GM04503 (cell line): ENCODE measurements at regions not wholly inside any gene's neighbourhood (a gene's known extent, or its start where the extent isn't known, plus 50 kb on each side); places are given as distances from the start of the nearest gene placed in this dataset.
"Not testable (repeated sequence)": the region's sequence is repeated elsewhere in the genome, so short reads cannot be mapped to it uniquely, and the experiment has no call there.

ENCODE experiments used
- DNase-seq: peaks from one replicate; pipeline ENCODE4 v3.0.0-alpha.2; 2012; ENCODE audit warnings: low read depth

DNA sequence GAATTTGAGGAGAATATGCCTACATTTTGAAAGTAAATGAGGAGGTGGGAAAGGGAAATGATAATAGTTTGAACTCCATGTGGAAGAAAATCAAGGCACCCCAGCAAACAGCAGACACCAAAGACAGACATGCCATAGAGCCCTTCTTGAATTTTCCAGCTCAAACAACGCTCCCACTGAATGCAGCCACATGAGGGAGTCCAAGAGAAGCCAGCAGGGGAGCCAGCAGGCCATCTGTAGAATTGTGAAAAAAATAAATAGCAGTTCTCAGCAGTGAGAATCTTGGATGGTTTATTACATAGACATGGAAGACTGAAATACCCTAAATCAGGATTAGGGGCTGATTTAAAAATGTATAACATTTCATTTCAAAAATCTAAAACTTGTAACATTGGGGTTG, 1567.3 kb upstream of the LRRTM3 start:
- no peak for DNase-seq

DNA sequence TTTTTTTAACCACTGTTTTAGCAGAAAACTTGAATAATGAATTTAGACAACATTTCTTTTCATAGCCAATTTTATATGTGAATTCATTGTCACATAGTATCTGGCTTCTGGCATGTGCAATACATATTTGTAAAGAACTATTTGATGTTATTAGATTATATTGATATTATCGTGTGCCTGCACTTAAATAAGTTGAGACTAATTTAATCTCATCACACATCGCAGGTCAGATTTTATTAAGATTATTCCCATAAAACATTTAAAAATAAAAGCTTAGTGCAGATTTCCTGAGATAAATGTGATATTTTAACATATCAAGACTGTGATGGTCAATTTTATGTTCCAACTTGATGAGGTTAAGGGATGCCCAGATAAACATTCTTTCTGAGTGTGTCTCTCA, 1565.3 kb upstream of the LRRTM3 start:
- no peak for DNase-seq

DNA sequence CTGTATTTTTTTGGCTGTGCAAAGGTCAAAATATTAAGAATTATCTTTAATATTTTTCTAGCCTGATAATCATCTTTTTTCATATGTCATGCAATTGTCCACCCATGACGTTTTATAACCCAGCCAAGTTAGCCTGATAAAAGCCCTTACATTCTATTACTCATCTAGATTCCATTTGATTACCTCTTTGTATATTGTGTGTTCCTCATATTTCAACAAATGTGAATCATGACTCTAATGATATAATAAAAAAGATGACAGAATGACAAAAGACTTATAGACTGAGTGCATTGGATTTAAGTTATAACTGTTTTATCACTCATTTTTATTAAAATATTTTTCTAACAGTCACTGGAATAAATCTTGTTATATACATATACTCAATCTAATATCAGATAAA, 1560.0 kb upstream of the LRRTM3 start:
- DNase-seq: no peak

DNA sequence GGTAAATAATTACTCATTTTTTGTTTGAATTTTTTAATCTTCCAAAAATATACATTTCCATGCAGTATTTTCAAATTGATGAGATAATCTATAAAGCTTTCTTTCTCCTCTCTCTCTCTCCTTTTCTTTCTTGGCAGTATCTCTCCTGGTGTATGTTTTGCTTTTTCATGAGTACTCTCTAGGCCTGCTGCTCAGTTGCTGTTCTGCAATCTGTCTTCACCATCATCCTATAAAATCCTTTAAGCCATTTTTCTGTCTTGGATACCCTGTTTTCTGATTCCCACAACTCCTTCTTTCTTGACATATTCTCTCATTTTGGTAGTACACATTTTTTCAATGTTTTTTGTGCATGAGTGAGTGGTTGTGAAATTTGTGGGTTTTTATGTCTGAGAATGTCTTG, 1558.1 kb upstream of the LRRTM3 start:
- DNase-seq: no peak

DNA sequence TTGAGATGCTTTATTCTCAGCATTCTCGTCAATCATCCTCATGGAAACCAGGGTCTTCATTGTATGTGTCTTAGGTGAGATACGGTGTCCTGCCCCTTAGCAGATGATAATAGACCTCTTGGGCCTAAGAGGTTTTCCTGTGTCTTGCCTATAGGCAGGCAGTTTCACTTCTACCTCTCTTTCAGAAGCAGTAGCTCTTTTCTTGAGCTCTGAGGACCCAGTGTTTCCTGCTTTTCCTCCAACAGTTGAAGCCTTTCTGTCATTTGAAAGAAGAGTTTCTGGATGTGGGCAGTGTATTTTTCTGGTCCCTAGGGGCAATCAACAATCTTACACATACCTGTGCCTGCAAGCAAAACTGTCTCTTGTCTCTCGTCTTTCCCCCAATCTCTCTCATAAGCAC, 1550.3 kb upstream of the LRRTM3 start:
- no peak for DNase-seq

DNA sequence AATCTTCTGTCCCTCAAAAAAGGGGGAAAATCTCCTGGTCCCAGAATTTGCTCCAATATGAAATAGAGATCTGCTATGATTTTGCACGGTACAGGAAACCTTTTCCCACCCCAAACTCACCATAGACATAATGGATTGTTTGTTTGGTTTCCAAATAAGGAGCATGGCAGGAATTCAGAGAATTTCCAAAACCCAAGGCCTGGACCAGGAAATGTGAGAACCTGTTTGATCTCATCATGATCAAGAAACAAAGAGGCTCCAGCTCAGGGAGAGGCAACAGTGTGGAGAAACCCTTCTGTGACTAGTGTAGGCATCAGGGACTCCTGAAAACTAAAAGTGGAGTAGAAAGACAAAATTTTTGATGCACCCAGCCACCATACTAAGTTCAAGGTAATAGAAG, 1548.1 kb upstream of the LRRTM3 start:
- DNase-seq: no peak

DNA sequence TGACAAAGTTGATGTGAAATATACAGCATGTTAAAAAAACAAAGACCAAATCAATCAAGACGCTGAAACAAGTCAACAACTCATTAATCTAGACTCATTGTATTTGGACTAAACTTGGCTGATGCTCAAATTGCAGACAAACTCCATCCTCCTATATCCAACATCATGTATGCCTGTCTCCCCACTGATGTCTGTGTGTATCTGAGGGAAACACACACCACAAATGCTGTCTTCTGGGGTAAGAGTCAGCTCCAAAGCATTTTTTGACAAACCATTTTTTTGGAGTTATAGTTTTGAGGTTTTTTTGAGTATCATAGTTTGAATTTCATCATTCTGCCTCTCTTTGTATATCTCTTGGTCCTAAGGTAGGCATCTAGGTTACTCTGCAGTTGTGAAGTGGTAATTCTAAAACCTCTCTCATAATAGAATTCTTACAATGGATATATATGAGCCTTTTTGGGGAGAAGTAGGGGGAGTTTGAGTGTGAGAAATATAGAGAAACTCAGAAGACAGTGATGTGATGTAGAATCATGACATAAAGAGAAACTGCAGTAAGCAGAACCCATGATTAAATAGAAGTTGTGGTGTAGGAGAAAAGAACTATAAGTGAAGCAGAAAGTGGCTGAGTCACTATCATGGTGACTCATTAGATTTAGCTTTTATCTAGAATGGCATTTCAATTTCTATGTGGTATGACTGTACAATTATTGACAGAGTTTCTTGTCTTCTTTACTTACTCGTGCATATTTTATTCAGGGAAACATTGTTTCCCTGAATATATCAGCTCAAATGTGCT, 1531.1 kb upstream of the LRRTM3 start:
- no peak for DNase-seq

DNA sequence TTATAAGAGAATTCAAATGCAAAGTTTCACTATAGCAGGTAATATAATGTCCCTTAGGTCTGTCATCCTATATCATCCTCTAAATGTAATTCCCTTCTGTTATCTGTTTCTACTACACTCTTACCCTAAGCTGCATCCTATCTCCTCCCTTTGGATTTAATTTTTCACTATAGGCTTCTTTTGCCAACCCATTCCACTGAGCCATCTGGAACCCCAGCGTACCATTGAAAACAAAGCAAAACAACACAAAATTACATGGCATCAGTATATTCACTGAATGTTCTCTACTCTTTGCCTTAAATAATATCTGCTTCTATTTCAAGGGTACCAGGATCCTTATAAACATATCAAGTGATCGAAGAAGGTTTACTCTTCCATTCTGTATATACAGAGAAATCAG, 1530.2 kb upstream of the LRRTM3 start:
- DNase-seq: no peak

DNA sequence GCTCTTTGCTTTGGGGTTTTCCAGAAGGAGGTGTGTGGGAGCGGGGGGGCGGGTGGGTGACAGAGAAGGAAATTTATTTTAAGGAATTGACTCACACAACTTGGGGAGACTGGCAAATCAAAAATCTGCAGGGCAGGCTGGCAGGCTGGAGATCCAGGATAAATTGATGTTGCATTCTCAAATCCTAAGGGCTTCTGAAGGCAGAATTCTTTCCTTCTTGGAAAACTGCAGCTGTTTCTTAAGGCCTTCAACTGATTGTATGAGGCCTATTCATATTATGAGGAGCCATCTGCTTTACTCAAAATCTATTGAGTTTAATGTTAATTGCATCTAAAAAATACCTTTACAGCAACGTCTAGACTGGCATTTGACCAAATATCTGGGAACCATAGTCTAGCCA, 1528.8 kb upstream of the LRRTM3 start:
- no peak for DNase-seq

DNA sequence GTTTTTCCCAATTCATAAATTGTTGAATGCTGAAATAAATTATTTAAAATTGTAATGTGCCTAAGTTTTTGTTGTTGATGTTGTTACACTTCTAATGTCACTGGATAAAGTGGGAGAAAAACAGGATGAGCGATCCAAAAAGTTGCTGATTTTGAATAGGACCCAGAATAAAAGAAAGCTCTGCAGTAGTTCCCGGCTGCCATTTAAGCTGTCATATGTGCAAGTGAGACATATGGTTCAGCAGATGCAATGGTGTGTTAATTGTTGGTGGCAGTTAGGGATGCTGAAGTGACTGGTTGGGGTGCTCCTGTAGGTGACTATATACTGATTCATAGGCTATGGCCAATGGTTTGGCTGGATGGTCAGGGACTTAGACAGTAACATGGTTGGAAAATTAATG, 1517.4 kb upstream of the LRRTM3 start:
- DNase-seq: no peak

DNA sequence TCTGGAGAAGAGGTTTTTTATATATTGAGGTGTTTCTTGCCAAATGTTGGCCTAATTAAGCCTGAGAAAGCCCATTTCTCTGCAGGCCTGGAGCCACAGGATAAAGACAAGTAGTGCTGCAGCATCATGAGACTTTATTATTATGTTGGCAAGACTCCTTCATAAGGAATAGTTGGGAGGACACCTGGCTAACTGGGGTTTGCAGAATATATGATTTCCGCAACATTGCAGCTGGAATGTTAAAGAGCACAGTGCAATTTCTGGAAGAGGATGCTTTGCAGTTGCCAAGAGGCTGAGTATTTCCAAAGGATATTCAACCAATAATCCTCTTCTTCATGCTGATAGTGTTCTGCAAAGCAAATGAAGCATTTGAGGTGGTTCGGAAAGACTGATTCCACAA, 1512.8 kb upstream of the LRRTM3 start:
- no peak for DNase-seq

DNA sequence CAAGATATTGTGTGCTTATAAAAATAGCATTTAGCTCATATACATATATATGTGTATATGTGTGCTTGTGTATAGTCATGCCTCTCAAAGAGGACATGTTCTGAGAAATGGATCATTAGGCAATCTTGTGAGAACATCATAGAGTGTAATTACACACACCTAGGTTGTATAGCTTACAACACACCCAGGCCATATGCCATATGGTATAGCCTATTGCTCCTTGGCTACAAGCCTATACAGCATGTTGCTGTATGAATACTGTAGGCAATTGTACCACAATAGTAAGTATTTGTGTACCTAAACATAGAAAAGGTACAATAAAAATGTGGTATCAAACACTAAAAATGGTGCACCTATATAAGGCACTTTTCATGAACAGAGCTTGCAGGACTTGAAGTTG, 1510.5 kb upstream of the LRRTM3 start:
- no peak for DNase-seq

DNA sequence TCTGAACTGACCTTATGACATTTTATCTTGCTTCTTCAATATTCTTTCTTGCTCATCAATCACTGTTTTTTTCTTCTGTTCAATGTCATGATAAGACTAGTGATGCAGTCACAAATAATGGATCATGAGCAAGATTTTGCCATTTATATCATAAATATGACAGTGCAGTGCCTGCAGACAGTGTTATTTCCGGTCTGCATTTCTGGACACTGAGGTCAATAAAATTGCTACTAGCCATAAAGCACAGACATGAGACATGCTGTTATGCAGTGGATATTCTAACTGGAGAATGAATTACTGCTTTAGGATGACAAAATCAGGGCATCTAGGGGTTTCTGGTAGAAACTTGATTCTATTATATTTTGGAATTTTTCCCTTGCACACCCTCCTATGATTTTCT, 1509.7 kb upstream of the LRRTM3 start:
- no peak for DNase-seq

DNA sequence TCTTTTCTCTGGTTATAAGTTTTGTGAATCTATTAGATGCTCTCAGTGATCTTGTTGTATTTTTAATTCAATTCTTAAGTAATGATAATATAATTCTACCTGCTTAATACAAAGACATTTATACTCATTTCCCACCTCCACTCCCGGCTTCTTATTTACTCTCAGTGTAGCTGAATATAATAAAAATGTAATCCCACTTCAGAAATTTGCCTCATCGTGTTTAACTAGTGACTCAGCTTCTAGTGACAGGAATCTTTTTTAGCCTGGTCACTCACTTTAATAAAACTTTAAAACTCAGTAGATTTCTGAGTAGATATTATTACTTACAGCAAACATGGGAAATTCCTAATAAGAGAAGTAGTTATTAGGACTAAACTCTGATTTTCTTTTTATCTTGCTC, 1506.2 kb upstream of the LRRTM3 start:
- no peak for DNase-seq

DNA sequence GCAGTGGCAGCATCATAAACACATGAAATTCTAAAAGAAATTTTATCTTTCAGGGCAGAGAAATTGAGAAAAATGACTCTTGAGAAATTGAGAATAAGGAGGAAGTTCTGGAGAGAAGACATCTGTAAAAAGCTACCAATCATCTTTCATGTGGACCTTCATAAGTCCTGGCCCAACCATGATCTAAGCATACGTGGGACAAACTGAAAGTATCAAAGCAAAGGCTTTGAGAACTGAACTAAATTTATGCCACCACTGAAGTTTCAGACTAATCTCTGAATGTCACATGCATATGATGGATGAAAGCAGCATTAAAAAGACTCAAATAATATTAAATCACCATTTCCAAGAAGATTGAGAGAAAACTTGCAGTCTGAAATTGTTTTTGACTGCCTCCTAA, 1502.8 kb upstream of the LRRTM3 start:
- DNase-seq: no peak

DNA sequence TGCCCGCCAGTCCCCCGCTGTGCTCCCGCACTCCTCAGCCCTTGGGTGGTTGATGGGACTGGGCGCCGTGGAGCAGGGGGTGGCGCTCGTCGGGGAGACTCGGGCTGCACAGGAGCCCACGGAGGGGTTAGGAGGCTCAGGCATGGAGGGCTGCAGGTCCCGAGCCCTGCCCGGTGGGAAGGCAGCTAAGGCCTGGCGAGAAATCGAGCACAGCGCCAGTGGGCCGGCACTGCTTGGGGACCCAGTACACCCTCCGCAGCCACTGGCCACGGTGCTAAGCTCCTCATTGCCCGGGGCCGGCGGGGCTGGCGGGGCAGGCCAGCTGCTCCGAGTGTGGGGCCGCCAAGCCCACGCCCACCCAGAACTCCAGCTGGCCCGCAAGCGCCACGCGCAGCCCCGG, 1496.5 kb upstream of the LRRTM3 start:
- DNase-seq: not testable (repeated sequence)

DNA sequence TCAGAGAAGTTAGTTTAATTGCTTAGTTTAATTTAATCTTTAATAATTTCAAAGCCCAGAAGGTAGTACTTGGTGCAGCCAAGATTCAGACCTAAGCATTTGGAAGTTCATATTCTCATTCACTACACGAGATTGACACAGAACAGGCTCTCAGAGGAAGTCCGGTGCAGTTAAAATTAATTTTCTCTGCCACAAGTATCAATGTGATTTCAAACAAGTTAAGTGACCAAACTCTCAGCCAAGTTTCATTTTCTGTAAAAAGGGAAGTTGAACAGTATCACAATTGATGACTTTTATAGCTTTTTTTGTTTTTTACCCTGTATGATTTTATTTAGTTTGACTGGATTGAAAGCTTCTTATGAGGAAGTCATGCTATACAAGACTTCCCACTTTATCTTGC, 1494.9 kb upstream of the LRRTM3 start:
- no peak for DNase-seq

DNA sequence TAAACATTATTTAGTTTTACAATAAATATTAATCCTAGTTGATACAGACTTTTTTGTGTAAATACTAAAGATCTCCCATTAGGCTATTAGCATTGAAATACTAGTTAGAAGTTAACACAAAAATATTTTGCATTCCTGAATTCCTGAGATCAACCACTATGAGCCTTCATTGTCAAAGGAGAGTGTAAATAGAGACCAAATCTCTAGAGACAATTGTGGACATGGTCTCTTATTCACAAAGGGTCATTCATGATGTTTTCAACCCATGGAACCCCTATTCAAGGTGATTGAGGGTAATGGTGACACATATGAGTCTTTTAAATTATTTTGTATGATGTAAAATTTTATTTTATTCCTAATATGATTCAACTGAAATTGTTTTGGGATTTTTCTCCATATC, 1454.8 kb upstream of the LRRTM3 start:
- no peak for DNase-seq

DNA sequence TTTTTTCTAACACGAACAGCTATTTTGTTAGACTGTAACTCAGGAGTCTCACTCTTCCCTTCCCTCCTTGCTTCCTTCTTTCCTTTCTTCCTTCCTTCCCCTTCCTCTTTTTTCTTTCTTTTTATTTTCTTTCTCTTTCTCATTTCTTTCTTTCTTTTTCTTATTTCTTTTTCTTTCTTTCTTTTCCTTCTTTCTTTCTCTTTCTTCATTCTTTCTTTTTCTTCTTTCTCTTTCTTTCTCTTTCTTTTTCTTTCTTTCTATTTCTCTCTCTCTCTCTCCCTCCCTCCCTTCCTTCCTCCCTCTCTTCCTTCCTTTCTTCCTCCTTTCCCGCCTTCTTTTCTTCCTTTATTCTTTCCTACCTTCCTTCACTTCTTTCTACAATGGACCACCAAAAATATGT, 1443.0 kb upstream of the LRRTM3 start:
- DNase-seq: no peak

DNA sequence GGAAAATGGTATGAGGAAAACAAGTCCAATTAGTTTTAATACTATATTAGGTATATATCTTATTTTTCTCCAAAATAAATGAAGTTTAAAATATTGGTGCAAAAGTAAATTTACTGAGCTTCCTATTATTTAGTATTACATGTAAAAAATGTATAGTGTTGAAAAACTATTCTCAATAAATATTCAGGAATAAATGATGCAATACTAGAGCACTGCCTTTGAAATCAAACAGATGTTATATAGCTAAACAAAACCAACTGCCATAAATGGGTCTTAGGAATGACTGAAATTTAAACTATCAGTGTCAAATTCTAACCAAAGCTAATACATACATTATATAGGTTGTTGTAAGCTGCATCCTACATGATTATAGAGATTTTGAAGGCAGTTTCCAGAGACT, 1434.0 kb upstream of the LRRTM3 start:
- DNase-seq: no peak

DNA sequence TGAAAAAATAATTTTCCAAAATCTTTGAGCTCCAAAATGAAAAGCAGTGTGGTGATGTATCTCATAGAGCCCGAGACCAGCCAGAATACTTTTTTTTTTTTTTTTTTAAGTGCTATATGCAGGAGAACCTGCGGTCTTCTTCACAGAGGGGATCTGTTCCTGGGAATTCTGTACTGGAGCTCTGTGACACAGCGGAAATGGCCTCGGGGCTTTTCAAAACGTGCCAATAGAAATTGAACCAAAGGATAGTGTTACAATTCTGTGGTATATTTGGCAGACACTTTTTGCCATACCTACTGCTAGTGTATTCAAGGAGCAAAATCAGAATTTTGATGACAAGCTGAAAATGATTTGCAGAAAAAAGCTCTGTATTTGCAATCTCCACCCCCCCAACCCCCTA, 1429.3 kb upstream of the LRRTM3 start:
- no peak for DNase-seq

DNA sequence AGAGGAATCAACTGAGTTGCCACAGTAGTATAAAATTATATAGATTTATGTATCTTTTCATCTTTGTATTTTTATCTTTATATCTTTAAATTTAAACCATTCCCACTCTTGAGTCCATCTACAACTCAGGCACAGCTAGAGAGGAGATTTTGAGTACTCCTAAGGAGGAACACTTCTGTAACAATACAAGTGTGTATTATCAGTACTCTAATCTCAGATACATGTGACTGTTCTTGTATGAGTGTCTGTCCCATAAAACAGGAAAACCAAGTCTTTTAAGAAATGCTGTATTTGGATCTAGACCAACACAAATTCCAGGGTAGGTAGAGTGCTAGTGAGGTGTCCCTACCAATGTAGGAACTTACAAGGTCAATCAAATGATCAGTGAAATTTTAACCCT, 1428.0 kb upstream of the LRRTM3 start:
- no peak for DNase-seq

DNA sequence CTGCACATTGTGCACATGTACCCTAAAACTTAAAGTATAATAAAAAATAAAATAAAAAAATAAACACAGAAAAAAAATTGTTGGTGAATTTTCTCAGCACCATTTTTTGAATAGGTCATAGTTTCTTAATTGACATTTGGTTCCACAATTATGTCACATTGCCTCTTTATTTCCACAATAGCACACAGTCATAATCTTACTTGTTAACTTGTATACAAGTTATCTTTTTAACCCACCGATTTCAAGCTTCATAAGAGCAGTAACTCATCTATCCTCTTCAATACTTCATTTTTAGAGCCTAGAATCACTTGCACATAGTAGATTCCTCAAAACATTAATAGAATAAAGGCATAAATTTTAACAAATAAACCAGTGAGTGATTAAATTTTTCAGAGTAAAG, 1425.1 kb upstream of the LRRTM3 start:
- DNase-seq: no peak

DNA sequence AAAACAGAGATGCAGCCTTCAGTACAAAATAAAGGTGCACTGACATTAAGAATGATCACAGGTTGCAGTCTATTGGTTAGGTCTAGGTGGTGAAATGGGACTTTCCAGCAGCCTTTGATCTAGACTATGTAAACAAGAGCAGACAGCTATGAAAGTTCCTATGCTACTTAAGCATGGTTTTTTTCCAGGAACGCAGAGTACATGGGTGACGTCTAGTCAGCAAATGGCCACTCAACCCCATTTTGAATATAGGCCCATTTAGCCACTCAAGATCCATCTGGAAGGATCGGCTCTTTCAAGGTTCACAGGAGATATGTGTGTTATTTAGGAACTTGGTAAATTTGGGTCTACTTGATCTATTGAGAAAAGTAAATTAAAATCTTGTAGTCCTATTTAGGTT, 1424.6 kb upstream of the LRRTM3 start:
- DNase-seq: no peak

DNA sequence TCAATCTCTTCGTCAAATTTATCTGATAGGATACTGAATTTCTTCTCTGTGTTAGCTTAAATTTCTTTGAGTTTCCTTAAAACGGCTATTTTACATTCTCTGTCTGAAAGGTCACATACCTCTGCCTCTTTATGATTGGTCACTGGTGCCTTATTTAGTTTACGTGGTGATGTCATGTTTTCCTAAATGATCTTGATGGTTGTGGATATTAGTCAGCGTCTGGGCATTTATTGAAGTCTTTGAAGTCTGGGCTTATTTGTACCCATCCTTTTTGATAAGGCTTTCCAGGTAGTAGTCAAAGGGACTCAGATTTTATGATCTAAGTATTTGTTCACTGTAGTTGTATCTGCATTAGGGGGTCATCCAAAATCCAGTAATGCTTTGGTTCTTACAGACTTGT, 1407.5 kb upstream of the LRRTM3 start:
- DNase-seq: no peak
